CD4-positive, alpha-beta memory T cell (primary cell): ENCODE measurements at regions not wholly inside any gene's neighbourhood (a gene's known extent, or its start where the extent isn't known, plus 50 kb on each side); places are given as distances from the start of the nearest gene placed in this dataset.
"Not testable (repeated sequence)": the region's sequence is repeated elsewhere in the genome, so short reads cannot be mapped to it uniquely, and the experiment has no call there.

Experiments
- CTCF ChIA-PET: fragments of 350-600 bp; sonication (Branson Sonifier 250); formaldehyde crosslinking; loops from one replicate; lab custom pipeline; 2021; ENCODE audit warnings: inconsistent platforms; ENCODE audit not compliant: partially characterized antibody; lab: Charles Lee
- POLR2A ChIA-PET: fragments of 350-600 bp; sonication (Branson Sonifier 250); formaldehyde crosslinking; loops from one replicate; lab custom pipeline; 2021; ENCODE audit not compliant: partially characterized antibody; lab: Charles Lee
- DNase-seq, 5 donors: peaks; one replicate each; pipeline versions ENCODE4 v3.0.0 to v3.0.0-alpha.2; 2020 to 2022; ENCODE audit warnings: mixed read lengths in 1 of 5
- H3K27ac ChIP-seq: one replicate; pipeline ENCODE4 v1.7.0; 2013; ENCODE audit warnings: low read depth, low read length
- H3K27me3 ChIP-seq: 2 replicates; pipeline ENCODE4 v1.7.0; 2013; ENCODE audit warnings: mild to moderate bottlenecking, low read length, moderate library complexity; ENCODE audit not compliant: insufficient read depth
- H3K36me3 ChIP-seq: 2 replicates; pipeline ENCODE4 v1.7.0; 2013; ENCODE audit warnings: mild to moderate bottlenecking, low read length, moderate library complexity; ENCODE audit not compliant: insufficient read depth
- H3K4me1 ChIP-seq: 2 replicates; pipeline ENCODE4 v1.7.0; 2013; ENCODE audit warnings: mild to moderate bottlenecking, low read length, moderate library complexity; ENCODE audit not compliant: insufficient read depth
- H3K4me3 ChIP-seq, 2 donors: one replicate each; pipeline ENCODE4 v1.7.0; 2013; ENCODE audit warnings: low read length in 2 of 2, mild to moderate bottlenecking in 1 of 2
- H3K9me3 ChIP-seq, 2 donors: one replicate each; pipeline ENCODE4 v1.7.0; 2013; ENCODE audit warnings: low read length in 2 of 2, control low read depth in 1 of 2; ENCODE audit not compliant: control insufficient read depth in 1 of 2
- H3K27ac Mint-ChIP-seq, 7 donors: one replicate each; pipeline ENCODE4 v1.8.0; 2020 to 2021; ENCODE audit warnings: mixed read lengths in 7 of 7, mild to moderate bottlenecking in 6 of 7, inconsistent platforms in 3 of 7, moderate library complexity in 3 of 7
- H3K27me3 Mint-ChIP-seq, 2 donors: one replicate each; pipeline ENCODE4 v1.8.0; 2020 to 2021; ENCODE audit warnings: mixed read lengths in 2 of 2
- H3K36me3 Mint-ChIP-seq, 2 donors: one replicate each; pipeline ENCODE4 v1.8.0; 2020 to 2021; ENCODE audit warnings: mixed read lengths in 2 of 2, inconsistent platforms in 1 of 2, mild to moderate bottlenecking in 1 of 2
- H3K4me1 Mint-ChIP-seq, 4 donors: one replicate each; pipeline ENCODE4 v1.8.0; 2020 to 2021; ENCODE audit warnings: mixed read lengths in 4 of 4, mild to moderate bottlenecking in 1 of 4
- H3K4me3 Mint-ChIP-seq, 8 donors: one replicate each; pipeline ENCODE4 v1.8.0; 2020 to 2021; ENCODE audit warnings: mixed read lengths in 8 of 8, mild to moderate bottlenecking in 7 of 8, moderate library complexity in 6 of 8, inconsistent platforms in 3 of 8
- H3K9me3 Mint-ChIP-seq, 8 donors: one replicate each; pipeline ENCODE4 v1.8.0; 2020 to 2021; ENCODE audit warnings: mixed read lengths in 8 of 8, mild to moderate bottlenecking in 5 of 8, inconsistent platforms in 3 of 8, moderate library complexity in 1 of 8
- intact Hi-C: fragments of 100-400 bp; cut with micrococcal nuclease; formaldehyde crosslinking; loops from one replicate; pipeline ENCODE4 v1.15.1; 2023

GRCh38 chr13:50758796-50759195 lies 84.7 kb downstream of the DLEU7 start:
- H3K4me3 ChIP-seq: no peak overlapping the region
- no peaks in the 10 kb centered on the region for H3K36me3 ChIP-seq
- H3K9me3 ChIP-seq: no peaks in the 10 kb centered on the region
- no peak for DNase-seq
- no peaks in the 10 kb centered on the region for H3K4me1 ChIP-seq
- Mint-ChIP-seq H3K4me3 (no peak overlapping the region), H3K27ac (no peak overlapping the region), H3K4me1 (peaks cover 0 to 14% (median 2%) of the 10 kb centered on the region in 4 donors), H3K36me3 (peaks cover 0 to 13% of the 10 kb centered on the region in 2 donors), H3K9me3 (no peaks in the 10 kb centered on the region), H3K27me3 (no peaks in the 10 kb centered on the region)
- CTCF ChIA-PET: interaction anchor here (1.4 kb wide), 1 partner anchor 24 kb away, joined by 3 read pairs; no protein-coding TSS in a partner anchor
- H3K27ac ChIP-seq: no peak overlapping the region
- H3K27me3 ChIP-seq: no peaks in the 10 kb centered on the region
- intact Hi-C loops: no loop called here
- POLR2A ChIA-PET: no interaction called here

GRCh38 chr13:50760751-50761150 lies 82.7 kb downstream of the DLEU7 start:
- Mint-ChIP-seq H3K9me3 (no peaks in the 10 kb centered on the region), H3K4me3 (no peak overlapping the region), H3K27me3 (no peaks in the 10 kb centered on the region), H3K4me1 (peaks cover 0 to 11% (median 2%) of the 10 kb centered on the region in 4 donors), H3K27ac (no peak overlapping the region), H3K36me3 (peaks cover 0 to 13% of the 10 kb centered on the region in 2 donors)
- no peaks in the 10 kb centered on the region for H3K27me3 ChIP-seq
- no peak overlapping the region for H3K4me3 ChIP-seq
- intact Hi-C loops: no loop called here
- ChIA-PET CTCF (no interaction called here), POLR2A (no interaction called here)
- H3K36me3 ChIP-seq: no peaks in the 10 kb centered on the region
- DNase-seq: no peak
- H3K9me3 ChIP-seq: no peaks in the 10 kb centered on the region
- no peaks in the 10 kb centered on the region for H3K4me1 ChIP-seq
- no peak overlapping the region for H3K27ac ChIP-seq

GRCh38 chr13:50761406-50761805 lies 82.1 kb downstream of the DLEU7 start:
- H3K36me3 ChIP-seq: no peaks in the 10 kb centered on the region
- Mint-ChIP-seq H3K27ac (no peak overlapping the region), H3K4me3 (no peak overlapping the region), H3K4me1 (peaks cover 0 to 6% (median 0%) of the 10 kb centered on the region in 4 donors), H3K9me3 (no peaks in the 10 kb centered on the region), H3K36me3 (peaks cover 0 to 13% of the 10 kb centered on the region in 2 donors), H3K27me3 (no peaks in the 10 kb centered on the region)
- intact Hi-C loops: no loop called here
- no peaks in the 10 kb centered on the region for H3K4me1 ChIP-seq
- POLR2A ChIA-PET: no interaction called here
- CTCF ChIA-PET: no interaction called here
- H3K9me3 ChIP-seq: no peaks in the 10 kb centered on the region
- H3K27me3 ChIP-seq: no peaks in the 10 kb centered on the region
- H3K27ac ChIP-seq: no peak overlapping the region
- H3K4me3 ChIP-seq: no peak overlapping the region
- DNase-seq: no peak

- H3K4me1 ChIP-seq: no peaks in the 10 kb centered on the region
- no peaks in the 10 kb centered on the region for H3K9me3 ChIP-seq
- Mint-ChIP-seq H3K36me3 (peaks cover 0 to 12% of the 10 kb centered on the region in 2 donors), H3K27me3 (no peaks in the 10 kb centered on the region), H3K4me3 (no peak overlapping the region), H3K27ac (no peak overlapping the region), H3K4me1 (no peaks in the 10 kb centered on the region), H3K9me3 (no peaks in the 10 kb centered on the region)
- no peaks in the 10 kb centered on the region for H3K27me3 ChIP-seq
- no peak overlapping the region for H3K4me3 ChIP-seq
- H3K36me3 ChIP-seq: no peaks in the 10 kb centered on the region
- CTCF ChIA-PET: no interaction called here
- no peak overlapping the region for H3K27ac ChIP-seq
- intact Hi-C loops: no loop called here
- DNase-seq: no peak
- POLR2A ChIA-PET: no interaction called here
These were observed 80.4 kb downstream of the DLEU7 start for GRCh38 chr13:50762969-50763567.

GRCh38 chr13:50766013-50766412 lies 77.5 kb downstream of the DLEU7 start:
- peaks cover 0 to 11% (median 3%) of the 10 kb centered on the region in 8 donors for H3K9me3 Mint-ChIP-seq
- Histone ChIP-seq H3K36me3 (no peaks in the 10 kb centered on the region), H3K4me1 (no peaks in the 10 kb centered on the region), H3K9me3 (no peaks in the 10 kb centered on the region), H3K27ac (no peak overlapping the region), H3K4me3 (no peak overlapping the region), H3K27me3 (no peaks in the 10 kb centered on the region)
- no peak for DNase-seq
- no peak overlapping the region for H3K27ac Mint-ChIP-seq
- ChIA-PET CTCF (no interaction called here), POLR2A (no interaction called here)
- no peaks in the 10 kb centered on the region for H3K36me3 Mint-ChIP-seq
- no peak overlapping the region for H3K4me3 Mint-ChIP-seq
- H3K27me3 Mint-ChIP-seq: no peaks in the 10 kb centered on the region
- intact Hi-C loops: no loop called here
- H3K4me1 Mint-ChIP-seq: no peaks in the 10 kb centered on the region

GRCh38 chr13:50766695-50767094 lies 76.8 kb downstream of the DLEU7 start:
- Histone ChIP-seq H3K27ac (no peak overlapping the region), H3K27me3 (no peaks in the 10 kb centered on the region), H3K9me3 (no peaks in the 10 kb centered on the region), H3K36me3 (no peaks in the 10 kb centered on the region), H3K4me3 (no peak overlapping the region), H3K4me1 (no peaks in the 10 kb centered on the region)
- Mint-ChIP-seq H3K4me3 (no peak overlapping the region), H3K9me3 (peaks cover 0 to 11% (median 3%) of the 10 kb centered on the region in 8 donors), H3K4me1 (no peaks in the 10 kb centered on the region), H3K36me3 (no peaks in the 10 kb centered on the region), H3K27ac (no peak overlapping the region), H3K27me3 (peaks cover 0 to 4% of the 10 kb centered on the region in 2 donors)
- CTCF ChIA-PET: interaction anchor here (1.6 kb wide), 1 partner anchor 790 kb away, joined by 4 read pairs; no protein-coding TSS in a partner anchor
- DNase-seq: no peak
- POLR2A ChIA-PET: no interaction called here
- intact Hi-C loops: no loop called here

- H3K36me3 ChIP-seq, POLR2A ChIA-PET, H3K4me1 Mint-ChIP-seq, H3K27ac ChIP-seq, intact Hi-C loops, H3K9me3 ChIP-seq, CTCF ChIA-PET, H3K4me3 ChIP-seq, H3K4me3 Mint-ChIP-seq, DNase-seq, H3K4me1 ChIP-seq, H3K27me3 ChIP-seq, H3K36me3 Mint-ChIP-seq: not testable (repeated sequence)
- peaks cover 9 to 11% of the 10 kb centered on the region in 2 donors for H3K27me3 Mint-ChIP-seq
- H3K27ac Mint-ChIP-seq: peak overlapping the region in 1 of 7 donors; percentile 48
- H3K9me3 Mint-ChIP-seq: peaks cover 3 to 32% (median 15%) of the 10 kb centered on the region in 8 donors
These were observed 70.6 kb downstream of the DLEU7 start for GRCh38 chr13:50772881-50773280.
